PC-9 (cell line): ENCODE measurements at regions not wholly inside any gene's neighbourhood (a gene's known extent, or its start where the extent isn't known, plus 50 kb on each side); places are given as distances from the start of the nearest gene placed in this dataset.

Source experiments
- CTCF ChIP-seq: fragments of 200-600 bp; sonication (generic); conservative IDR thresholded peaks from 2 replicates; pipeline ENCODE4 v1.6.1; 2017; ENCODE audit warnings: mixed run types, antibody characterized with exemption, mild to moderate bottlenecking, moderate library complexity
- EZH2 ChIP-seq: fragments of 200-600 bp; sonication (generic); IDR thresholded peaks from 2 replicates; pipeline ENCODE4 v1.8.0; 2017; ENCODE audit warnings: antibody characterized with exemption, low read depth

DNA sequence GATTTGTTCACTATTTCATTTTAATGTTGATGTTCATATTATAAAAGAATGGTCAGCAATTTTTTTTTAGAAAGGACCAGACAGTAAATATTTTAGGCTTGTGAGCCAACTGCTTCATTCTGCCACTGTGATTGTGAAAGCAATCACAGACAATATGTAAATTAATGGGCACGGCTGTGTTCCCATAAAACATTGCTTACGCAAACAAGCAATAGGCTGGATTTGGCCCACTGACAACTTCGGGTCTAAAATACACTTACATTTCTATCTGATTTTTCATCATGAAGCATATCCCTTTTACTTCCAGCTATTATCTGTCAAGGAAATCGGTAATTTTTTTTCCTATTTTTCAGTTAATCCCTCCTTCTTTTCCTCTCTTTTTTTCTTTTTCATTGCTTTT lies 182.2 kb upstream of the CDH2 start:
- TF ChIP-seq CTCF = no peak
- no peak for TF ChIP-seq EZH2
